ENCODE measurements at regions not wholly inside any gene's neighbourhood (a gene's known extent, or its start where the extent isn't known, plus 50 kb on each side); places are given as distances from the start of the nearest gene placed in this dataset.

DNA sequence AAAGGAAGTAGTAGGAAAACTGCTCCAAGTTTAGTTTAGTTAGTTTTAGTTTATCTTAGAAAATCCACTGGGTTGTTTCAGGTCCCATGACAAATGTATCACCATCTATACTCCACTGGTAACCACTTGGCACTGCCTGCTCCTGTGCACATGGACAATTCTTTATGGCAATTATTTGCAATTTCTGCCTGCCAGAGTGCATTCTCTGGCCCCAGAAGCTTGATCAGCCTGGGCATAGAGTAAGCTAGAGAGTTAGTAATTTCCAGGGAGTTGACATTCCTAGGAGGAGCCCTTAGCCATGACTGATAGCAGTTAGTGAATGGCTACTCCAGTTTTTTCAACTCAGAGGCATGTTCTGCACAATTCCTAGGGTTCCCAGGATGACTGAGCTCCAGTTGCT, 203.2 kb upstream of the FGF13 start:
- TF ChIP-seq, protein P1, sequence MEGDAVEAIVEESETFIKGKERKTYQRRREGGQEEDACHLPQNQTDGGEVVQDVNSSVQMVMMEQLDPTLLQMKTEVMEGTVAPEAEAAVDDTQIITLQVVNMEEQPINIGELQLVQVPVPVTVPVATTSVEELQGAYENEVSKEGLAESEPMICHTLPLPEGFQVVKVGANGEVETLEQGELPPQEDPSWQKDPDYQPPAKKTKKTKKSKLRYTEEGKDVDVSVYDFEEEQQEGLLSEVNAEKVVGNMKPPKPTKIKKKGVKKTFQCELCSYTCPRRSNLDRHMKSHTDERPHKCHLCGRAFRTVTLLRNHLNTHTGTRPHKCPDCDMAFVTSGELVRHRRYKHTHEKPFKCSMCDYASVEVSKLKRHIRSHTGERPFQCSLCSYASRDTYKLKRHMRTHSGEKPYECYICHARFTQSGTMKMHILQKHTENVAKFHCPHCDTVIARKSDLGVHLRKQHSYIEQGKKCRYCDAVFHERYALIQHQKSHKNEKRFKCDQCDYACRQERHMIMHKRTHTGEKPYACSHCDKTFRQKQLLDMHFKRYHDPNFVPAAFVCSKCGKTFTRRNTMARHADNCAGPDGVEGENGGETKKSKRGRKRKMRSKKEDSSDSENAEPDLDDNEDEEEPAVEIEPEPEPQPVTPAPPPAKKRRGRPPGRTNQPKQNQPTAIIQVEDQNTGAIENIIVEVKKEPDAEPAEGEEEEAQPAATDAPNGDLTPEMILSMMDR (IDR thresholded peaks at IDR 0.05) = no peak
- TF ChIP-seq EZH2 (IDR thresholded peaks at IDR 0.05; ENCODE audit: borderline replicate concordance, insufficient read depth, low read depth, low read length, poor library complexity, severe bottlenecking) = no peak
